ENCODE measurements at regions not wholly inside any gene's neighbourhood (a gene's known extent, or its start where the extent isn't known, plus 50 kb on each side); places are given as distances from the start of the nearest gene placed in this dataset.

DNA sequence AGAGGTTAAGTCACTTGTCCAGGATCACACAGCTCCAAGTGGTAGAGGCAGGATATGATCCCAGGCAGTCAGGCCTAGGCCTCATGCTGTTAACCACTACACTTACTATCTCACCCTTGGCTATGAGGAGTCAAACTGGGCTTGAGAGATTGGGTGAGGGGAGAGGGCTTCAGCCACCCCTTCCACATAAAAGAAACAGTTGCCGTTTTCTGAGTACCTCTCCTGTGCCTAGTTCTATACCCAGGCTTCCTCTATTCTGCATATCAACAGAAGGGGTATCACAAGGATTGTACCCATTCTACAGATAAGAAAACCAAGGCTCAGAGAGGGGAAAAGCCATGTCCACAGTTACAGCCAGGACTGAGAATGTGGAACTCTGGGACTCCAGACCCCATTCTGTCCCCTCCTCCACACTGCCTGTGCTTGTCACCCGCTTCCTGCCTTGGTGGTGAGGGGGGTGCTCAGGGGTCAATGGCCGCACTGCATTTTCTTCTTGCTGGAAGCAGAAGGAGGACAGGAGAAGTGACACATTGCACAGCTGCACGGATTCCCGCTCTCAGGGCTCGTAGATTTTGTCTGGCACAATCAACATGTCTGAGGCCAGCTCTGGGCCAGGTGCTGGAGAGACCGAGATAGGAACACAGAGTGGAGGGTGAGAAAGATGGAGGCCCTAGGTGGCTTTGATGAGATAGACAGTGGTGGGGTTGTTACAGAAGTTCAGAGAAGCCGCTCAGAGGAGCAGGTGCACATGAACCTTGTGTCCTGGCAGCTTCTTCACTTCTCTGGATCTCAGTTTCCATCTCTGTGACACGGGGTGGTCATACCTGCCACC, 108.4 kb upstream of the PTPN1 start:
- no peak for TF ChIP-seq CTCF (IDR thresholded peaks at IDR 0.05; ENCODE audit: borderline replicate concordance, insufficient read depth, low read depth, low read length)
- no peak overlapping the region for H3K4me3 ChIP-seq (ENCODE audit: low read depth, low read length)

GRCh38 chr20:50403565-50404418, 106.4 kb upstream of the PTPN1 start:
- no peak overlapping the region for H3K4me3 ChIP-seq (ENCODE audit: low read depth, low read length)
- no peak for TF ChIP-seq CTCF (IDR thresholded peaks at IDR 0.05; ENCODE audit: borderline replicate concordance, insufficient read depth, low read depth, low read length)

- no peak for TF ChIP-seq CTCF (IDR thresholded peaks at IDR 0.05; ENCODE audit: borderline replicate concordance, insufficient read depth, low read depth, low read length)
- no peak overlapping the region for H3K4me3 ChIP-seq (ENCODE audit: low read depth, low read length)
These were observed 105.6 kb upstream of the PTPN1 start for GRCh38 chr20:50404419-50405234.

GRCh38 chr20:50405235-50405914, 104.8 kb upstream of the PTPN1 start:
- TF ChIP-seq CTCF (IDR thresholded peaks at IDR 0.05; ENCODE audit: borderline replicate concordance, insufficient read depth, low read depth, low read length): no peak
- H3K4me3 ChIP-seq (ENCODE audit: low read depth, low read length): no peak overlapping the region

DNA sequence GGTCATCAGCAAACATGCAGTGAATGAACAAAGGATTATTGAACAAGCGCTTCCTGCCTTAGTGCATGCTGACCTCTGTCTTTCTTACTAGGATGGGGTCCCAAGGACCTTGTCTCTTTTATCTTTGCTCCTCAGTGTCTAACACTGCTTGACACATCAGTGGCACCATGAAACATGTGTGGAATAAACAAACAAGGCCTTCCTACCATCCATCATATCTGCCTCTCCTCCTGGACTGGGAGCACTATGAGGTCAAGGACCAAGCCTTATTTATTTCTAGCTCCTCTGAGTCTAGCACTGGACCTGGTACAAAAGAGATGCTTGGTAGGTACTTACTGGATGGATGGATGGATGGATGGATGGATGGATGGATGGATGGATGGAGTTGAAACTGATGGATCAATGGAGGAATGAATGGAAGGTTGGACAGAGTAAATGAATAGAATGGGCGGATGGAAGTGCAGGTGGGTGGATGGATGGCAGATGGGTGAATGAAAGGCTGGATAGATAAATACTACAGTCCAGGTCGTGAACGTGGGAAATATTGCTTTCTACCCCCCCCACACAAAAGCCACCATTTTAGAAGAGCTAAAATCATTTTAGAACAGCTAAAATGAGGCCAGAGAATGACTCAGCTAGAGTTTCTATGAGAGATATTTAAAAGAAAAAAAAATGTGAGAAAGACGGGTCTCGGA, 104.1 kb upstream of the PTPN1 start:
- no peak for TF ChIP-seq CTCF (IDR thresholded peaks at IDR 0.05; ENCODE audit: borderline replicate concordance, insufficient read depth, low read depth, low read length)
- no peak overlapping the region for H3K4me3 ChIP-seq (ENCODE audit: low read depth, low read length)

- H3K4me3 ChIP-seq (ENCODE audit: low read depth, low read length): no peak overlapping the region
- TF ChIP-seq CTCF (IDR thresholded peaks at IDR 0.05; ENCODE audit: borderline replicate concordance, insufficient read depth, low read depth, low read length): no peak
These were observed 103.5 kb upstream of the PTPN1 start for GRCh38 chr20:50406610-50407136.

All from GM12875 (cell line).